H1 (cell line): ENCODE measurements at regions not wholly inside any gene's neighbourhood (a gene's known extent, or its start where the extent isn't known, plus 50 kb on each side); places are given as distances from the start of the nearest gene placed in this dataset.

ENCODE experiments used
- CTCF ChIA-PET: fragments of 300-600 bp; sonication (Branson Sonifier 250); formaldehyde crosslinking; loops from one replicate; lab custom pipeline; 2021; ENCODE audit not compliant: partially characterized antibody; lab: Charles Lee
- POLR2A ChIA-PET: fragments of 300-600 bp; sonication (Branson Sonifier 250); formaldehyde crosslinking; loops from one replicate; lab custom pipeline; 2021; ENCODE audit warnings: inconsistent platforms; ENCODE audit not compliant: partially characterized antibody; lab: Charles Lee
- DNase-seq, 2 experiments: peaks; one replicate each; pipeline versions ENCODE4 v3.0.0 to v3.0.0-alpha.2; 2010 to 2022; ENCODE audit warnings: low spot score in 2 of 2, low read depth in 1 of 2, mixed read lengths in 1 of 2
- FAIRE-seq: peaks from 2 replicates; lab custom pipeline; 2011; peaks lifted over from hg19 to GRCh38; lab: Jason Lieb, UNC
- H2AFZ ChIP-seq: 2 replicates; pipeline ENCODE4 v1.8.1; 2012; ENCODE audit warnings: low read length, inconsistent platforms
- H2AK5ac ChIP-seq: 2 replicates; pipeline ENCODE4 v1.6.1; 2013; ENCODE audit warnings: low read depth, low read length
- H2BK120ac ChIP-seq: replicated peaks from 2 replicates; pipeline ENCODE3; 2013; ENCODE audit warnings: low read depth, low read length, inconsistent platforms
- H2BK12ac ChIP-seq: 2 replicates; pipeline ENCODE4 v1.6.1; 2013; ENCODE audit warnings: low read depth, low read length
- H2BK15ac ChIP-seq: 2 replicates; pipeline ENCODE4 v1.6.1; 2013; ENCODE audit warnings: low read length
- H2BK20ac ChIP-seq: 2 replicates; pipeline ENCODE4 v1.6.1; 2013; ENCODE audit warnings: low read length
- H2BK5ac ChIP-seq: 2 replicates; pipeline ENCODE4 v1.6.1; 2013; ENCODE audit warnings: low read depth, low read length
- H3K14ac ChIP-seq: 2 replicates; pipeline ENCODE4 v1.6.1; 2013; ENCODE audit warnings: inconsistent platforms; ENCODE audit not compliant: insufficient read length
- H3K18ac ChIP-seq: 2 replicates; pipeline ENCODE4 v1.6.1; 2013; ENCODE audit warnings: low read length; ENCODE audit errors: extremely low read depth
- H3K23ac ChIP-seq: 2 replicates; pipeline ENCODE4 v1.6.1; 2013; ENCODE audit warnings: inconsistent platforms; ENCODE audit not compliant: insufficient read length
- H3K23me2 ChIP-seq: 2 replicates; pipeline ENCODE4 v1.6.1; 2013; ENCODE audit warnings: low read depth, low read length
- H3K27ac ChIP-seq: 2 replicates; pipeline ENCODE4 v1.6.1; 2011; ENCODE audit warnings: low read depth, low read length, inconsistent platforms
- H3K27me3 ChIP-seq, 4 experiments: replicated peaks in 1 of 4; 1 replicate in 1 of 4; 2 replicates in 3 of 4; pipeline versions ENCODE4 v1.6.1 to v1.8.1; 2011 to 2013; ENCODE audit warnings: low read length in 3 of 4, mild to moderate bottlenecking in 3 of 4, inconsistent platforms in 2 of 4, mixed read lengths in 2 of 4, moderate library complexity in 1 of 4; ENCODE audit not compliant: control insufficient read depth in 3 of 4, insufficient read depth in 3 of 4; ENCODE audit errors: extremely low read depth in 1 of 4
- H3K36me3 ChIP-seq, 4 experiments: 2 replicates each; pipeline versions ENCODE4 v1.6.1 to v1.8.1; 2011 to 2013; ENCODE audit warnings: mild to moderate bottlenecking in 4 of 4, low read length in 3 of 4, moderate library complexity in 2 of 4, control low read depth in 1 of 4, inconsistent platforms in 1 of 4; ENCODE audit not compliant: insufficient read depth in 4 of 4, control insufficient read depth in 2 of 4
- H3K4ac ChIP-seq: replicated peaks from 2 replicates; pipeline ENCODE3; 2013; ENCODE audit warnings: low read length, low read depth, mixed read lengths, inconsistent platforms; ENCODE audit not compliant: insufficient read length
- H3K4me1 ChIP-seq, 4 experiments: replicated peaks in 1 of 4; 1 replicate in 1 of 4; 2 replicates in 3 of 4; pipeline versions ENCODE4 v1.6.1 to v1.8.1; 2011 to 2013; ENCODE audit warnings: low read length in 3 of 4, inconsistent platforms in 2 of 4, mixed read lengths in 1 of 4; ENCODE audit not compliant: insufficient read depth in 4 of 4, control insufficient read depth in 3 of 4
- H3K4me2 ChIP-seq, 2 experiments: 2 replicates each; pipeline versions ENCODE4 v1.6.1 to v1.8.1; 2011 to 2013; ENCODE audit warnings: low read depth in 2 of 2, low read length in 2 of 2, control low read depth in 1 of 2, inconsistent platforms in 1 of 2, mild to moderate bottlenecking in 1 of 2; ENCODE audit not compliant: insufficient read depth in 1 of 2
- H3K4me3 ChIP-seq, 4 experiments: fragments of 200-600, 300-600 bp in 1 of 4; sonication (generic), shearing (Covaris generic), sonication (Bioruptor Twin) in 1 of 4; 2 replicates each; pipeline versions ENCODE4 v1.5.1 to v1.8.1; 2011 to 2016; ENCODE audit warnings: low read length in 4 of 4, low read depth in 3 of 4, control low read depth in 2 of 4, inconsistent platforms in 2 of 4, mild to moderate bottlenecking in 2 of 4, mixed read lengths in 1 of 4, moderate library complexity in 1 of 4; ENCODE audit not compliant: insufficient read depth in 2 of 4; ENCODE audit errors: extremely low read depth in 1 of 4
- H3K56ac ChIP-seq: replicated peaks from 2 replicates; pipeline ENCODE3; 2013; ENCODE audit warnings: low read depth, mild to moderate bottlenecking, mixed read lengths, low read length, inconsistent platforms; ENCODE audit not compliant: insufficient read length
- H3K79me1 ChIP-seq: 2 replicates; pipeline ENCODE4 v1.6.1; 2013; ENCODE audit warnings: low read depth, low read length, control low read depth
- H3K79me2 ChIP-seq, 2 experiments: 2 replicates each; pipeline versions ENCODE4 v1.6.1 to v1.8.1; 2012 to 2013; ENCODE audit warnings: low read length in 2 of 2, mild to moderate bottlenecking in 2 of 2, inconsistent platforms in 1 of 2; ENCODE audit not compliant: insufficient read depth in 2 of 2, control insufficient read depth in 1 of 2
- H3K9ac ChIP-seq, 4 experiments: replicated peaks in 1 of 4; 1 replicate in 1 of 4; 2 replicates in 3 of 4; pipeline versions ENCODE4 v1.6.1 to v1.8.1; 2011 to 2013; ENCODE audit warnings: low read depth in 3 of 4, low read length in 3 of 4, control low read depth in 2 of 4, mild to moderate bottlenecking in 2 of 4, moderate library complexity in 2 of 4, inconsistent platforms in 1 of 4; ENCODE audit errors: extremely low read depth in 1 of 4
- H3K9me3 ChIP-seq, 2 experiments: 2 replicates each; pipeline versions ENCODE4 v1.6.1 to v1.8.1; 2012 to 2013; ENCODE audit warnings: mild to moderate bottlenecking in 2 of 2, moderate library complexity in 2 of 2, control low read depth in 1 of 2, inconsistent platforms in 1 of 2, low read depth in 1 of 2, low read length in 1 of 2, mixed read lengths in 1 of 2; ENCODE audit not compliant: insufficient read depth in 2 of 2
- H4K20me1 ChIP-seq, 2 experiments: replicated peaks in 1 of 2; 2 replicates each; pipeline versions ENCODE3 to v1.8.1; 2011 to 2013; ENCODE audit warnings: inconsistent platforms in 2 of 2, low read length in 2 of 2, mild to moderate bottlenecking in 1 of 2; ENCODE audit not compliant: insufficient read depth in 2 of 2, control insufficient read depth in 1 of 2
- H4K5ac ChIP-seq: 2 replicates; pipeline ENCODE4 v1.6.1; 2013; ENCODE audit warnings: low read length, low read depth, mixed read lengths, inconsistent platforms; ENCODE audit not compliant: insufficient read length
- H4K8ac ChIP-seq: 2 replicates; pipeline ENCODE4 v1.8.0; 2013; ENCODE audit warnings: mild to moderate bottlenecking, moderate library complexity, low read length, inconsistent platforms; ENCODE audit not compliant: insufficient read depth; ENCODE audit errors: extremely low read depth
- H4K91ac ChIP-seq: replicated peaks from 2 replicates; pipeline ENCODE3; 2013; ENCODE audit warnings: low read length, mixed read lengths, inconsistent platforms; ENCODE audit not compliant: insufficient read length
- GABPA ChIP-seq: IDR thresholded peaks from 2 replicates; pipeline ENCODE4 v1.6.1; 2011; ENCODE audit warnings: mild to moderate bottlenecking, low read length, moderate library complexity, borderline replicate concordance; ENCODE audit not compliant: insufficient read depth
- MAFK ChIP-seq: IDR thresholded peaks from 2 replicates; pipeline ENCODE4 v1.6.1; 2012; ENCODE audit warnings: low read depth, mild to moderate bottlenecking, improper control_type of control experiment, low read length
- NRF1 ChIP-seq: IDR thresholded peaks from 2 replicates; pipeline ENCODE4 v1.6.1; 2011; ENCODE audit warnings: mild to moderate bottlenecking, low read depth, low read length, improper control_type of control experiment
- POU5F1 ChIP-seq: IDR thresholded peaks from 2 replicates; pipeline ENCODE4 v1.6.1; 2011; ENCODE audit warnings: low read depth, mild to moderate bottlenecking, low read length, moderate library complexity
- RAD21 ChIP-seq, 2 experiments: IDR thresholded peaks in 1 of 2; conservative IDR thresholded peaks in 1 of 2; 2 replicates each; pipeline ENCODE4 v1.6.1; 2011; ENCODE audit warnings: low read depth in 2 of 2, low read length in 2 of 2, improper control_type of control experiment in 1 of 2, inconsistent platforms in 1 of 2, mild to moderate bottlenecking in 1 of 2, moderate library complexity in 1 of 2
- RFX5 ChIP-seq: IDR thresholded peaks from 2 replicates; pipeline ENCODE4 v1.6.1; 2011; ENCODE audit warnings: low read depth, low read length, improper control_type of control experiment, borderline replicate concordance
- SAP30 ChIP-seq: fragments of 300-600 bp; sonication (generic); IDR thresholded peaks from 2 replicates; pipeline ENCODE4 v1.7.1; 2012; ENCODE audit warnings: low read length, moderate library complexity, mild to moderate bottlenecking, inconsistent platforms; ENCODE audit not compliant: insufficient read depth, insufficient replicate concordance
- SIN3A ChIP-seq, 2 experiments: IDR thresholded peaks in 1 of 2; conservative IDR thresholded peaks in 1 of 2; 2 replicates each; pipeline ENCODE4 v1.6.1; 2011 to 2012; ENCODE audit warnings: low read length in 2 of 2, improper control_type of control experiment in 1 of 2, low read depth in 1 of 2, mild to moderate bottlenecking in 1 of 2
- YY1 ChIP-seq: IDR thresholded peaks from 2 replicates; pipeline ENCODE4 v1.6.1; 2011; ENCODE audit warnings: low read depth, mild to moderate bottlenecking, low read length

DNA sequence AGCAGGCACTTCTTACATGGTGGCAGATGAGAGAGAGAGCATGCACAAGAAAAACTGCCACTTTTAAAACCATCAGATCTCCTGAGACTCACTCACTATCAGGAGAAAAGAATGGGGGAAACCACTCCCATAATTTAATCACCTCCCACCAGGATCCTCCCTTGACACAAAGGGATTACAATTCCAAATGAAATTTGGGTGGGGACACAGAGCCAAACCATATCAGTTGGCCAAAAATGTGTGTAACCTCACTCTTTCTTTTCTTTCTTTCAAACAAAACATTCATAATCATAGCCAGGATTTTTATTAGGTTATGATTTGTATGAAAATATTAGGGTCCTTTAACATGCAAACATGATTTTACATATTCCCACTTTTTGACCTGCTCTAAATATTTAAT lies 222.1 kb downstream of the PCDH18 start:
- FAIRE-seq (no peak), DNase-seq (no peak)
- Histone ChIP-seq H2BK120ac (no peak overlapping the region), H3K56ac (no peak overlapping the region), H2BK20ac (no peak overlapping the region), H3K27me3 (no peaks in the 10 kb centered on the region), H3K9me3 (no peaks in the 10 kb centered on the region), H3K79me2 (no peaks in the 10 kb centered on the region), H2AFZ (no peak overlapping the region), H3K4me1 (no peaks in the 10 kb centered on the region), H3K23me2 (no peaks in the 10 kb centered on the region), H4K20me1 (no peaks in the 10 kb centered on the region), H3K4ac (no peak overlapping the region), H4K5ac (no peak overlapping the region), H3K18ac (no peak overlapping the region), H2AK5ac (no peak overlapping the region), H3K4me3 (no peak overlapping the region), H4K91ac (no peak overlapping the region), H2BK5ac (no peak overlapping the region), H3K14ac (no peak overlapping the region), H3K36me3 (no peaks in the 10 kb centered on the region), H2BK15ac (no peak overlapping the region), H3K4me2 (no peak overlapping the region), H3K9ac (no peak overlapping the region), H3K27ac (no peak overlapping the region), H3K79me1 (no peaks in the 10 kb centered on the region), H2BK12ac (no peak overlapping the region), H4K8ac (no peak overlapping the region), H3K23ac (no peak overlapping the region)
- ChIA-PET POLR2A (no interaction called here), CTCF (no interaction called here)
- TF ChIP-seq SAP30 (no peak), RAD21 (IDR thresholded peaks at IDR 0.05 in 1 of 2, conservative IDR thresholded peaks at IDR 0.05 in 1 of 2; ENCODE audit: low read depth in 2 of 2, low read length in 2 of 2) (no peak), SIN3A (conservative IDR thresholded peaks at IDR 0.05 in 1 of 2, IDR thresholded peaks at IDR 0.05 in 1 of 2; ENCODE audit: low read depth in 1 of 2, low read length in 2 of 2) (no peak), RFX5 (no peak), NRF1 (no peak), YY1 (no peak), MAFK (no peak), POU5F1 (no peak), GABPA (no peak)
